ENCODE measurements at regions not wholly inside any gene's neighbourhood (a gene's known extent, or its start where the extent isn't known, plus 50 kb on each side); places are given as distances from the start of the nearest gene placed in this dataset.

DNA sequence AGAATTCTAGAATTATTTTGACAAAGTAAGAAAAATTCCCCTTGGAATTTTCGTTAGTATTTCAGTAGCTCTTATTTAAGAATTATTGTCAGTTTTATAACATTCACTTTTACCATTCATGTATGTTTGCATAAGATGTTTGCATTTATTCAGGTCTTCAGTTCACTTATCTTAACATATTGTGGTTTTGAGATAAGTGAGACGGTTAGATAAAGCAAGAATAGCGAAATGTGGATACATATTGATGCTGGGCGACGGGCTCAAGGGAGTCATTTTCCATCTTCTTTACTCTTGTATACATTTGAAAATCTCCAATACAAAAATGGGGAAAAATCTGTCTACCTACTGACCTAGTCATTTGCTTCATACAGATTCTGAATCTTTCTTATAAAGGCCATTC, 156.7 kb upstream of the HDAC4 start:
- no peak overlapping the region for H3K27ac Mint-ChIP-seq (ENCODE audit: unreplicated experiment)
- H3K36me3 Mint-ChIP-seq (ENCODE audit: low read depth): peaks cover 2% of the 10 kb centered on the region
- H3K4me3 Mint-ChIP-seq (ENCODE audit: unreplicated experiment): no peak overlapping the region
- peaks cover 41% of the 10 kb centered on the region for H3K27me3 Mint-ChIP-seq (ENCODE audit: low read depth)
- DNase-seq (ENCODE audit: low spot score): no peak
- TF ChIP-seq, protein P1, sequence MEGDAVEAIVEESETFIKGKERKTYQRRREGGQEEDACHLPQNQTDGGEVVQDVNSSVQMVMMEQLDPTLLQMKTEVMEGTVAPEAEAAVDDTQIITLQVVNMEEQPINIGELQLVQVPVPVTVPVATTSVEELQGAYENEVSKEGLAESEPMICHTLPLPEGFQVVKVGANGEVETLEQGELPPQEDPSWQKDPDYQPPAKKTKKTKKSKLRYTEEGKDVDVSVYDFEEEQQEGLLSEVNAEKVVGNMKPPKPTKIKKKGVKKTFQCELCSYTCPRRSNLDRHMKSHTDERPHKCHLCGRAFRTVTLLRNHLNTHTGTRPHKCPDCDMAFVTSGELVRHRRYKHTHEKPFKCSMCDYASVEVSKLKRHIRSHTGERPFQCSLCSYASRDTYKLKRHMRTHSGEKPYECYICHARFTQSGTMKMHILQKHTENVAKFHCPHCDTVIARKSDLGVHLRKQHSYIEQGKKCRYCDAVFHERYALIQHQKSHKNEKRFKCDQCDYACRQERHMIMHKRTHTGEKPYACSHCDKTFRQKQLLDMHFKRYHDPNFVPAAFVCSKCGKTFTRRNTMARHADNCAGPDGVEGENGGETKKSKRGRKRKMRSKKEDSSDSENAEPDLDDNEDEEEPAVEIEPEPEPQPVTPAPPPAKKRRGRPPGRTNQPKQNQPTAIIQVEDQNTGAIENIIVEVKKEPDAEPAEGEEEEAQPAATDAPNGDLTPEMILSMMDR (IDR thresholded peaks at IDR 0.05): no peak
- H3K9me3 Mint-ChIP-seq (ENCODE audit: low read depth): no peaks in the 10 kb centered on the region
- H3K4me1 Mint-ChIP-seq (ENCODE audit: low read depth): no peaks in the 10 kb centered on the region

DNA sequence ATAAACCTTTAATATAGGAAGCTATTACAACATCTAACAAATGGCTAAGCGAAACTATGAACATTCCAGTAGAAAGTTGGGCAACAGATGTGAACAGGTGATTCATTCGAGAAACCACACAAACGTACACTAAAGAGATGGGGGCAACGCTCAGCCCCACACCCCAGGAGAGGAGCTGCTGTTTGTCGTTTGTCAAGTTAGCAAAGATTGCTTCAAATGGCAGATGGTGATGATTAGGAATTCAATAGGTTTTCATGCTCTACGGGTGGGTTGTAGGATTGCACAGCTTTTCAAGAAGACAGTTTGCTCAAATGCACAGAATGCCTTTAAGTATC, 154.7 kb upstream of the HDAC4 start:
- Mint-ChIP-seq H3K27ac (ENCODE audit: unreplicated experiment) (no peak overlapping the region), H3K9me3 (ENCODE audit: low read depth) (no peaks in the 10 kb centered on the region), H3K36me3 (ENCODE audit: low read depth) (peaks cover 2% of the 10 kb centered on the region), H3K27me3 (ENCODE audit: low read depth) (peaks cover 36% of the 10 kb centered on the region), H3K4me3 (ENCODE audit: unreplicated experiment) (no peak overlapping the region), H3K4me1 (ENCODE audit: low read depth) (no peaks in the 10 kb centered on the region)
- DNase-seq (ENCODE audit: low spot score): no peak
- TF ChIP-seq, protein P1 (IDR thresholded peaks at IDR 0.05): no peak

DNA sequence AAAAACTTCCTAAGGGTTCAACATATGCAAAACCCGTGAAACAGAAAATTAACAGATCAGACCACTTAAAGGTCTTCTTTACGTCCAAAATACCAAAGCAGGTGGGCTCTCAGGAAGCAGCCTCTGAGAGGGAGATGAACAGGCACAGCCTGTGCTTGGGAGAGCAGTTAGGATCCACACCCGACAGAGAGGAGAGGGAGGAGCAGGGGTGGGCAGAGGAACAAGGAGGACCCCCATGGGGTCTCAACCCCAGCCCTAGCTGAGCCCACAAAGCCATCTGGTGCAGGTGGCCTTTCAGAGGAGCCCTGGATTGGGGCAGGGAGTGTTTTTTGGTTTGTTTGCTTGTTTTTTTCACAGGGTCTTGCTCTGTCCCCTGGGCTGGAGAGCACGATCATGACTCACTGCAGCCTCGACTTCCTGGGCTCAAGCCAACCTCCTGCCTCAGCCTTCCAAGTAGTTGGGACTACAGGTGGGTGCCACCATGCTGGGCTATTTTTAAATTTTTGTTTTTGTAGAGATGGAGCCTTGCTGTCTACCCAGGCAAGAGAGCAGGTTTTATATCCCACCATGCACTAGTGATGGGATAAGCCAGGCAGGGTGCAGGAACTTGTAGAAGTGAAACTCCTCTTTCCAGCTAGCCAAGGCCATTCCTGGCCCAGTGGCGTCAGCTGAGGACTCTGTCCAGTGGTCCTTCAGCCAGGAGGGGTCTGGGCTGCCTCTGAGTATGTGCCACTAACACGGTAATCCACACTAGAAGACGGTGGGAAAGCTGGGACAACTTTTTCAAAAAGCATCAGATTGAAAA, 154.1 kb upstream of the HDAC4 start:
- TF ChIP-seq, protein P1 (IDR thresholded peaks at IDR 0.05): no peak
- peaks cover 36% of the 10 kb centered on the region for H3K27me3 Mint-ChIP-seq (ENCODE audit: low read depth)
- H3K9me3 Mint-ChIP-seq (ENCODE audit: low read depth): no peaks in the 10 kb centered on the region
- peaks cover 2% of the 10 kb centered on the region for H3K36me3 Mint-ChIP-seq (ENCODE audit: low read depth)
- H3K27ac Mint-ChIP-seq (ENCODE audit: unreplicated experiment): no peak overlapping the region
- peak; percentile 59 for DNase-seq (ENCODE audit: low spot score)
- H3K4me1 Mint-ChIP-seq (ENCODE audit: low read depth): no peaks in the 10 kb centered on the region
- no peak overlapping the region for H3K4me3 Mint-ChIP-seq (ENCODE audit: unreplicated experiment)

DNA sequence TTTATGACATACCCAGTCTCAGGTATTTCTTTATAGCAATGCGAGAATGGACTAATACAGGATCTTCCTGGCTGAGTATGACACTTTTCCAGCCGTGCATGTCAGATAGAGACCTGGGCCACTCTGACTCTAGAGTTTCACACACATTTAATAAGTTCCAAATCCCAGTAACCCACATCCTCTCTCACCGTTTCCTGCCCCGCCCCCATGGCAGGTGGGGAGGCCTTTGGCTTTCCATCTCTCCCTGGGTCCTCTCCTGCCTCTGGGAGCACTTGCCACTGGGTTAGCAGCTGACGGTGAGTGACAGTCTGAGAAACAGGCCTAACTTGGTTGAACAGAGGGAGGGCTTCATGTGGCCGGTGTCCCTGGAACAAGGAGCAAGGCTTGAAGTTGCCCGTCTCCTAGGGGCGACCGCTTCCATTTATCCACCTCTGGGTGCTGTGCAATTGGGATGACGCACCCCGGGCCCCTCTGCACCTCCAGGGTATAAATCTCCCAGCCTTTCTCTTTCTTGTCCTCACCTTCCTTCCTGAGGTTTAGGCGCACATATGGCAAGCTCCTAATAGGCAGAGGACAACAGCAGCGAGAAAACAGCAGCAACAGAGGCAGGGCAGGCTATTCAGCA, 152.7 kb upstream of the HDAC4 start:
- TF ChIP-seq, protein P1 (IDR thresholded peaks at IDR 0.05): no peak
- no peak overlapping the region for H3K4me3 Mint-ChIP-seq (ENCODE audit: unreplicated experiment)
- peaks cover 40% of the 10 kb centered on the region for H3K27me3 Mint-ChIP-seq (ENCODE audit: low read depth)
- H3K4me1 Mint-ChIP-seq (ENCODE audit: low read depth): no peaks in the 10 kb centered on the region
- no peaks in the 10 kb centered on the region for H3K9me3 Mint-ChIP-seq (ENCODE audit: low read depth)
- peak; percentile 62 for DNase-seq (ENCODE audit: low spot score)
- H3K36me3 Mint-ChIP-seq (ENCODE audit: low read depth): no peaks in the 10 kb centered on the region
- H3K27ac Mint-ChIP-seq (ENCODE audit: unreplicated experiment): no peak overlapping the region

DNA sequence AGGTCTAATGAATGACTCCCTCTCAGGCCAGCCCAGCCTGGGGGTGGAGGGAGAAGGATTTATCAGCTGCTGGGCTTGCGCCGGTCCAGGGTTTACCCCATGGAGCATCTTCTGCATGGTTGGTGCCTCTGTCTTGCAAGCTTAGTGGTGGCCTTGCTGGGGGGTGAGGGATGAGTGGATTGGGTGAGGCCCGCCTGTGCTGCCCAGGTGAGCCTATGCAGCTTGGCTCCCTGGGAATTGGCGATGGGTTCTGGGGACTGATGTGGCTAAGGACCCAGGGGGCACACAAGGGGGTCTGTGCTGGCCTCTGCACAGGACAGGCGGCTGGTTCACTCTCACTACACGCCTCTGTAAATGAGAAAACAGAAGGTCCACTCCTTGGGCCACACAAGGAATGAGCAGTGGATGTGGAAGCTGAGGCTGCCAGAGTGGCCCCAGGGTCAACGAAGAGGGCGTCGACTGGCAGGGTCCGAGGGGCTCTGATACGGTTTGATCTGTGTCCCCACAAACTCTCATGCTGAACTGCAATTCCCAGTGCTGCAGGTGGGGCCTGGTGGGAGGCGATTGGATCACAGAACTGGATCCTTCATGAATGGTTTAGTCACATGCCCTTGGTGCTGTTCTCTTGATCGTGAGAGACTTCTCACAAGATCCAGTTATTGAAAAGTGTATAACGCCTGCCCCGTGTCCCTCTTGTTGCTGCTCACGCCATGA, 151.6 kb upstream of the HDAC4 start:
- H3K36me3 Mint-ChIP-seq (ENCODE audit: low read depth): no peaks in the 10 kb centered on the region
- TF ChIP-seq, protein P1 (IDR thresholded peaks at IDR 0.05): no peak
- no peak overlapping the region for H3K27ac Mint-ChIP-seq (ENCODE audit: unreplicated experiment)
- H3K4me1 Mint-ChIP-seq (ENCODE audit: low read depth): no peaks in the 10 kb centered on the region
- no peak overlapping the region for H3K4me3 Mint-ChIP-seq (ENCODE audit: unreplicated experiment)
- peaks cover 41% of the 10 kb centered on the region for H3K27me3 Mint-ChIP-seq (ENCODE audit: low read depth)
- no peaks in the 10 kb centered on the region for H3K9me3 Mint-ChIP-seq (ENCODE audit: low read depth)
- DNase-seq (ENCODE audit: low spot score): peak; percentile 71

Measured in chondrocyte (in vitro differentiated cells).